OCI-LY3 (cell line): ENCODE measurements at regions not wholly inside any gene's neighbourhood (a gene's known extent, or its start where the extent isn't known, plus 50 kb on each side); places are given as distances from the start of the nearest gene placed in this dataset.

Experiments used
- EZH2phosphoT487 ChIP-seq: fragments of 200-600 bp; shearing (Covaris generic); IDR thresholded peaks from 2 replicates; pipeline ENCODE4 v1.6.1; 2018; ENCODE audit warnings: antibody characterized with exemption, mixed run types, low read depth
- TF ChIP-seq, protein P1 (sequence below): fragments of 200-600, 300-600 bp; sonication (generic); IDR thresholded peaks from 2 replicates; pipeline ENCODE4 v1.5.1; 2014; ENCODE audit warnings: antibody characterized with exemption, low read length, low read depth

- TF ChIP-seq, protein P1, sequence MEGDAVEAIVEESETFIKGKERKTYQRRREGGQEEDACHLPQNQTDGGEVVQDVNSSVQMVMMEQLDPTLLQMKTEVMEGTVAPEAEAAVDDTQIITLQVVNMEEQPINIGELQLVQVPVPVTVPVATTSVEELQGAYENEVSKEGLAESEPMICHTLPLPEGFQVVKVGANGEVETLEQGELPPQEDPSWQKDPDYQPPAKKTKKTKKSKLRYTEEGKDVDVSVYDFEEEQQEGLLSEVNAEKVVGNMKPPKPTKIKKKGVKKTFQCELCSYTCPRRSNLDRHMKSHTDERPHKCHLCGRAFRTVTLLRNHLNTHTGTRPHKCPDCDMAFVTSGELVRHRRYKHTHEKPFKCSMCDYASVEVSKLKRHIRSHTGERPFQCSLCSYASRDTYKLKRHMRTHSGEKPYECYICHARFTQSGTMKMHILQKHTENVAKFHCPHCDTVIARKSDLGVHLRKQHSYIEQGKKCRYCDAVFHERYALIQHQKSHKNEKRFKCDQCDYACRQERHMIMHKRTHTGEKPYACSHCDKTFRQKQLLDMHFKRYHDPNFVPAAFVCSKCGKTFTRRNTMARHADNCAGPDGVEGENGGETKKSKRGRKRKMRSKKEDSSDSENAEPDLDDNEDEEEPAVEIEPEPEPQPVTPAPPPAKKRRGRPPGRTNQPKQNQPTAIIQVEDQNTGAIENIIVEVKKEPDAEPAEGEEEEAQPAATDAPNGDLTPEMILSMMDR: peak; percentile 54
- no peak for TF ChIP-seq EZH2phosphoT487
Observed at GRCh38 chrX:102067966-102068723, 57.3 kb upstream of the TCEAL2 start.
